HCT116 (cell line): ENCODE measurements at regions not wholly inside any gene's neighbourhood (a gene's known extent, or its start where the extent isn't known, plus 50 kb on each side); places are given as distances from the start of the nearest gene placed in this dataset.

ENCODE experiments used
- ATAC-seq: fragments of 200-7000 bp; cut with Tn5 transposase; 2 replicates; pipeline ENCODE4 v1.9.1; 2020; ENCODE audit warnings: mild to moderate bottlenecking, moderate library complexity
- BruUV-seq: library from RNA; stranded (reverse); fragments of 400-500 nt; replicated peaks from 2 replicates; lab custom pipeline; 2021; lab: Mats Ljungman, UMichigan
- CTCF ChIA-PET: fragments of 300-600 bp; sonication (Branson Sonifier 250); formaldehyde crosslinking; loops from one replicate; lab custom pipeline; 2021; ENCODE audit warnings: antibody characterized with exemption; lab: Charles Lee
- POLR2A ChIA-PET: fragments of 300-600, 350-600 bp; sonication (Branson Sonifier 250); formaldehyde crosslinking; loops from one replicate; lab custom pipeline; 2021; ENCODE audit warnings: antibody characterized with exemption; lab: Charles Lee
- RAD21 ChIA-PET, 2 experiments: fragments of 300-600 bp; sonication (Branson Sonifier 250); formaldehyde crosslinking; loops; one replicate each; lab custom pipeline; 2023; ENCODE audit warnings: low total read pairs in 2 of 2; ENCODE audit not compliant: uncharacterized antibody in 2 of 2, unreplicated experiment in 2 of 2, low non-redundant PET in 1 of 2; lab: Charles Lee
- DNase-seq: peaks from one replicate; pipeline ENCODE4 v3.0.0-alpha.2; 2010; ENCODE audit warnings: low read depth, low spot score
- H2AFZ ChIP-seq: fragments of 200-600 bp; shearing (Covaris generic), sonication (generic); 2 replicates; pipeline ENCODE4 v1.6.1; 2017; ENCODE audit warnings: low read depth, mixed run types, mixed read lengths, antibody characterized with exemption, low read length; ENCODE audit not compliant: poor library complexity, severe bottlenecking
- H3K27ac ChIP-seq: 2 replicates; pipeline ENCODE4 v1.5.1; 2012; ENCODE audit warnings: low read depth, low read length
- H3K27me3 ChIP-seq: fragments of 200-600 bp; sonication (generic); 2 replicates; pipeline ENCODE4 v1.6.1; 2016; ENCODE audit warnings: mixed run types, low read length, mixed read lengths; ENCODE audit not compliant: insufficient read depth
- H3K36me3 ChIP-seq, 2 experiments: fragments of 200-500 bp in 1 of 2; fragments of 200-600 bp in 1 of 2; sonication (Bioruptor generic) in 1 of 2; sonication (generic) in 1 of 2; 2 replicates each; pipeline versions ENCODE4 v1.5.1 to v1.6.1; 2014 to 2016; ENCODE audit warnings: low read length in 2 of 2, inconsistent platforms in 1 of 2, mixed read lengths in 1 of 2, mixed run types in 1 of 2; ENCODE audit not compliant: insufficient read depth in 2 of 2, control insufficient read depth in 1 of 2
- H3K4me1 ChIP-seq, 2 experiments: fragments of 200-600 bp in 1 of 2; sonication (generic) in 1 of 2; 2 replicates each; pipeline versions ENCODE4 v1.5.1 to v1.6.1; 2012 to 2017; ENCODE audit warnings: low read length in 2 of 2, inconsistent platforms in 1 of 2, mild to moderate bottlenecking in 1 of 2, mixed read lengths in 1 of 2, mixed run types in 1 of 2, moderate library complexity in 1 of 2; ENCODE audit not compliant: insufficient read depth in 2 of 2, control insufficient read depth in 1 of 2
- H3K4me2 ChIP-seq: fragments of 200-600 bp; sonication (generic); 2 replicates; pipeline ENCODE4 v1.6.1; 2017; ENCODE audit warnings: mixed run types, low read length, mixed read lengths
- H3K4me3 ChIP-seq, 2 experiments: fragments of 200-600 bp in 1 of 2; sonication (generic) in 1 of 2; replicated peaks in 1 of 2; 2 replicates each; pipeline ENCODE4 v1.5.1; 2011 to 2016; ENCODE audit warnings: low read length in 2 of 2, control low read depth in 1 of 2, low read depth in 1 of 2, mild to moderate bottlenecking in 1 of 2, mixed read lengths in 1 of 2, mixed run types in 1 of 2
- H3K79me2 ChIP-seq: fragments of 200-600 bp; sonication (generic); 2 replicates; pipeline ENCODE4 v1.6.1; 2017; ENCODE audit warnings: mild to moderate bottlenecking, mixed run types, low read length, moderate library complexity, mixed read lengths; ENCODE audit not compliant: insufficient read depth
- H3K9ac ChIP-seq: fragments of 200-600 bp; sonication (generic); 2 replicates; pipeline ENCODE4 v1.6.1; 2016; ENCODE audit warnings: low read length, mixed read lengths
- H3K9me2 ChIP-seq: fragments of 200-600 bp; sonication (generic), shearing (Covaris generic); 2 replicates; pipeline ENCODE4 v1.6.1; 2017; ENCODE audit warnings: mixed run types, mild to moderate bottlenecking, moderate library complexity; ENCODE audit not compliant: insufficient read depth
- H3K9me3 ChIP-seq, 2 experiments: fragments of 200-500 bp in 1 of 2; fragments of 200-600 bp in 1 of 2; sonication (Bioruptor generic) in 1 of 2; sonication (generic) in 1 of 2; 2 replicates each; pipeline ENCODE4 v1.6.1; 2014 to 2017; ENCODE audit warnings: low read length in 2 of 2, mixed read lengths in 2 of 2, inconsistent platforms in 1 of 2, low read depth in 1 of 2, mild to moderate bottlenecking in 1 of 2, mixed run types in 1 of 2, moderate library complexity in 1 of 2; ENCODE audit not compliant: control insufficient read depth in 1 of 2, insufficient read depth in 1 of 2
- H4K20me1 ChIP-seq: fragments of 200-600 bp; sonication (generic), shearing (Covaris generic); 2 replicates; pipeline ENCODE4 v1.6.1; 2017; ENCODE audit warnings: mixed run types, mild to moderate bottlenecking, moderate library complexity; ENCODE audit not compliant: insufficient read depth
- CBX3 ChIP-seq: IDR thresholded peaks from 2 replicates; pipeline ENCODE4 v1.6.1; 2012; ENCODE audit warnings: low read depth
- CEBPB ChIP-seq: IDR thresholded peaks from 2 replicates; pipeline ENCODE4 v1.6.1; 2012; ENCODE audit warnings: low read depth
- EGR1 ChIP-seq: IDR thresholded peaks from 2 replicates; pipeline ENCODE4 v1.6.1; 2012; ENCODE audit warnings: low read depth
- ELF1 ChIP-seq: IDR thresholded peaks from 2 replicates; pipeline ENCODE4 v1.6.1; 2012; ENCODE audit warnings: low read depth, borderline replicate concordance
- EZH2 ChIP-seq: fragments of 200-600 bp; sonication (generic); IDR thresholded peaks from 2 replicates; pipeline ENCODE4 v1.6.1; 2017; ENCODE audit warnings: antibody characterized with exemption, mixed run types
- EZH2phosphoT487 ChIP-seq: fragments of 200-600 bp; IDR thresholded peaks from 2 replicates; pipeline ENCODE4 v1.6.1; 2018; ENCODE audit warnings: antibody characterized with exemption, borderline replicate concordance
- POLR2A ChIP-seq: IDR thresholded peaks from 2 replicates; pipeline ENCODE4 v1.7.0; 2011; ENCODE audit warnings: borderline replicate concordance; ENCODE audit not compliant: insufficient read depth, insufficient read length; ENCODE audit errors: extremely low read depth
- POLR2AphosphoS5 ChIP-seq: IDR thresholded peaks from 2 replicates; pipeline ENCODE4 v1.6.1; 2011; ENCODE audit warnings: mild to moderate bottlenecking, low read depth, low read length, moderate library complexity
- SRF ChIP-seq: IDR thresholded peaks from 2 replicates; pipeline ENCODE4 v1.6.1; 2012; ENCODE audit warnings: low read depth
- TCF7L2 ChIP-seq: IDR thresholded peaks from 2 replicates; pipeline ENCODE4 v1.7.0; 2011; ENCODE audit warnings: borderline replicate concordance, inconsistent platforms; ENCODE audit not compliant: insufficient read depth, insufficient read length; ENCODE audit errors: extremely low read depth
- YY1 ChIP-seq: IDR thresholded peaks from 2 replicates; pipeline ENCODE4 v1.6.1; 2011; ENCODE audit warnings: low read length, low read depth, moderate library complexity, mild to moderate bottlenecking; ENCODE audit not compliant: insufficient replicate concordance; ENCODE audit errors: extremely low read depth
- ZFX ChIP-seq: fragments of 450-650 bp; IDR thresholded peaks from 2 replicates; pipeline ENCODE4 v1.6.1; 2017
- ZNF274 ChIP-seq: fragments of 200-500 bp; sonication (Bioruptor generic); IDR thresholded peaks from 2 replicates; pipeline ENCODE4 v1.6.1; 2014; ENCODE audit warnings: mild to moderate bottlenecking, low read depth, low read length, inconsistent platforms
- intact Hi-C: fragments of 100-400 bp; cut with micrococcal nuclease; formaldehyde crosslinking; loops from 2 replicates; pipeline ENCODE4 v1.10.0; 2022
- TF ChIP-seq, protein P1 (sequence below), 3 experiments: fragments of 200-600 bp in 1 of 3; sonication (generic) in 1 of 3; IDR thresholded peaks in 2 of 3; conservative IDR thresholded peaks in 1 of 3; 2 replicates each; pipeline ENCODE4 v1.5.1; 2012 to 2017; ENCODE audit warnings: low read depth in 2 of 3, low read length in 2 of 3, antibody characterized with exemption in 1 of 3, borderline replicate concordance in 1 of 3, control low read depth in 1 of 3, mild to moderate bottlenecking in 1 of 3, mixed read lengths in 1 of 3, mixed run types in 1 of 3, moderate library complexity in 1 of 3; ENCODE audit not compliant: insufficient read depth in 1 of 3
- TF ChIP-seq, protein P2 (sequence below): IDR thresholded peaks from 2 replicates; pipeline ENCODE4 v1.6.1; 2012
- TF ChIP-seq, protein P3 (sequence below): IDR thresholded peaks from 2 replicates; pipeline ENCODE4 v1.6.1; 2012; ENCODE audit warnings: low read depth
- TF ChIP-seq, protein P4 (sequence below): IDR thresholded peaks from 2 replicates; pipeline ENCODE4 v1.6.1; 2012

DNA sequence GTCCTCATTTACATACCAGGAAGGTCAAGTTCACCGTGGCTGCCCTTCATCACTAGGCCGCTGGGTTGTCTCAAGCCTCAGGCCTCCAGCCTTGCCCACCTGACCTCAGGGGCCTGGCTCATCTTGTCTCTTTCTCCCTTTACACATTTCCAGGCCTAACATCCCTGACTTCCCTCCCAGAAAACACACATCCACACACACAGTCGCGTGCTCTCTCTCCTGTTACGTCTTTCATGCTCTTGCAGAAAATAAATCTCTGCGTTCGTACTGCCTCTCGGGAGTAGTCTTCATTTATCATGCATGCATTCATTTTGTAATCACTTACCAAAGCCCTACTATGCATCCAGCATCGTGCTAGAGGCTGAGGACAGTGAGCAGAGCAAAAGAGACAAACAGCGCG is 220.0 kb upstream of the PWP1 start:
- H3K4me2 ChIP-seq, result no peak overlapping the region

DNA sequence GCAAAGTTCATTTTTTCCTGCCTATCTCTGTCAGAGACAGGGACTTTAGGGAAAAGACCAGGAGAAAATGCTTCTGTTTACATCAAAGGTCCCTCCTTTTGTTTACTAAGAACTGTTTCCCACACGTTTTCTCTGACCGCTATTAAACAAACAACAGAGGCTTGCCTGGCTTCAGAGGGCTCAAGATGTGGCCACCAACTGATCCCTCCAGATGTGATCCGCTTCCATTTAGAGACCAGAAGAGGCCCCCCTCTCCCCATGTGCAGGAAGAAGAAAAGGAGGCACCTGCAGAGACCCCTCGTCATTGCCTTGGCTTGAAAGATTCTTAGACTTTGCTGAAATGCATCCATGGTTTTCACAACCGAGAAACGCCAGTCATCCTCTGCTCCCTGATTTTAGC is 217.9 kb upstream of the PWP1 start:
- Histone ChIP-seq H3K27me3 (no peaks in the 10 kb centered on the region), H3K4me3 (no peak overlapping the region), H3K9me2 (no peaks in the 10 kb centered on the region), H3K9me3 (no peaks in the 10 kb centered on the region), H4K20me1 (no peaks in the 10 kb centered on the region), H3K4me2 (no peak overlapping the region), H3K36me3 (no peaks in the 10 kb centered on the region), H2AFZ (no peak overlapping the region)
- BruUV-seq, result no TSS peak
- intact Hi-C loops, result no loop called here
- DNase-seq, result no peak
- ChIA-PET POLR2A (no interaction called here), CTCF (no interaction called here), RAD21 (no interaction called here)
- TF ChIP-seq TCF7L2, result no peak
- no peak for TF ChIP-seq EGR1
- TF ChIP-seq, protein P1, sequence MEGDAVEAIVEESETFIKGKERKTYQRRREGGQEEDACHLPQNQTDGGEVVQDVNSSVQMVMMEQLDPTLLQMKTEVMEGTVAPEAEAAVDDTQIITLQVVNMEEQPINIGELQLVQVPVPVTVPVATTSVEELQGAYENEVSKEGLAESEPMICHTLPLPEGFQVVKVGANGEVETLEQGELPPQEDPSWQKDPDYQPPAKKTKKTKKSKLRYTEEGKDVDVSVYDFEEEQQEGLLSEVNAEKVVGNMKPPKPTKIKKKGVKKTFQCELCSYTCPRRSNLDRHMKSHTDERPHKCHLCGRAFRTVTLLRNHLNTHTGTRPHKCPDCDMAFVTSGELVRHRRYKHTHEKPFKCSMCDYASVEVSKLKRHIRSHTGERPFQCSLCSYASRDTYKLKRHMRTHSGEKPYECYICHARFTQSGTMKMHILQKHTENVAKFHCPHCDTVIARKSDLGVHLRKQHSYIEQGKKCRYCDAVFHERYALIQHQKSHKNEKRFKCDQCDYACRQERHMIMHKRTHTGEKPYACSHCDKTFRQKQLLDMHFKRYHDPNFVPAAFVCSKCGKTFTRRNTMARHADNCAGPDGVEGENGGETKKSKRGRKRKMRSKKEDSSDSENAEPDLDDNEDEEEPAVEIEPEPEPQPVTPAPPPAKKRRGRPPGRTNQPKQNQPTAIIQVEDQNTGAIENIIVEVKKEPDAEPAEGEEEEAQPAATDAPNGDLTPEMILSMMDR (IDR thresholded peaks at IDR 0.05 in 2 of 3, conservative IDR thresholded peaks at IDR 0.05 in 1 of 3; ENCODE audit: borderline replicate concordance in 1 of 3, insufficient read depth in 1 of 3, low read depth in 2 of 3, low read length in 2 of 3), result no peak
- TF ChIP-seq CBX3, result no peak
- TF ChIP-seq, protein P2, sequence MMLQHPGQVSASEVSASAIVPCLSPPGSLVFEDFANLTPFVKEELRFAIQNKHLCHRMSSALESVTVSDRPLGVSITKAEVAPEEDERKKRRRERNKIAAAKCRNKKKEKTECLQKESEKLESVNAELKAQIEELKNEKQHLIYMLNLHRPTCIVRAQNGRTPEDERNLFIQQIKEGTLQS, result no peak
- TF ChIP-seq, protein P3, sequence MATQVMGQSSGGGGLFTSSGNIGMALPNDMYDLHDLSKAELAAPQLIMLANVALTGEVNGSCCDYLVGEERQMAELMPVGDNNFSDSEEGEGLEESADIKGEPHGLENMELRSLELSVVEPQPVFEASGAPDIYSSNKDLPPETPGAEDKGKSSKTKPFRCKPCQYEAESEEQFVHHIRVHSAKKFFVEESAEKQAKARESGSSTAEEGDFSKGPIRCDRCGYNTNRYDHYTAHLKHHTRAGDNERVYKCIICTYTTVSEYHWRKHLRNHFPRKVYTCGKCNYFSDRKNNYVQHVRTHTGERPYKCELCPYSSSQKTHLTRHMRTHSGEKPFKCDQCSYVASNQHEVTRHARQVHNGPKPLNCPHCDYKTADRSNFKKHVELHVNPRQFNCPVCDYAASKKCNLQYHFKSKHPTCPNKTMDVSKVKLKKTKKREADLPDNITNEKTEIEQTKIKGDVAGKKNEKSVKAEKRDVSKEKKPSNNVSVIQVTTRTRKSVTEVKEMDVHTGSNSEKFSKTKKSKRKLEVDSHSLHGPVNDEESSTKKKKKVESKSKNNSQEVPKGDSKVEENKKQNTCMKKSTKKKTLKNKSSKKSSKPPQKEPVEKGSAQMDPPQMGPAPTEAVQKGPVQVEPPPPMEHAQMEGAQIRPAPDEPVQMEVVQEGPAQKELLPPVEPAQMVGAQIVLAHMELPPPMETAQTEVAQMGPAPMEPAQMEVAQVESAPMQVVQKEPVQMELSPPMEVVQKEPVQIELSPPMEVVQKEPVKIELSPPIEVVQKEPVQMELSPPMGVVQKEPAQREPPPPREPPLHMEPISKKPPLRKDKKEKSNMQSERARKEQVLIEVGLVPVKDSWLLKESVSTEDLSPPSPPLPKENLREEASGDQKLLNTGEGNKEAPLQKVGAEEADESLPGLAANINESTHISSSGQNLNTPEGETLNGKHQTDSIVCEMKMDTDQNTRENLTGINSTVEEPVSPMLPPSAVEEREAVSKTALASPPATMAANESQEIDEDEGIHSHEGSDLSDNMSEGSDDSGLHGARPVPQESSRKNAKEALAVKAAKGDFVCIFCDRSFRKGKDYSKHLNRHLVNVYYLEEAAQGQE, result no peak
- no peak for TF ChIP-seq SRF
- no peak for TF ChIP-seq POLR2A
- TF ChIP-seq CEBPB, result no peak
- no peak for TF ChIP-seq YY1
- TF ChIP-seq, protein P4, sequence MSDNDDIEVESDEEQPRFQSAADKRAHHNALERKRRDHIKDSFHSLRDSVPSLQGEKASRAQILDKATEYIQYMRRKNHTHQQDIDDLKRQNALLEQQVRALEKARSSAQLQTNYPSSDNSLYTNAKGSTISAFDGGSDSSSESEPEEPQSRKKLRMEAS, result no peak
- no peak for TF ChIP-seq POLR2AphosphoS5
- no peak for TF ChIP-seq EZH2
- TF ChIP-seq ZFX, result no peak
- no peak for TF ChIP-seq ELF1
- no peak for TF ChIP-seq EZH2phosphoT487
- TF ChIP-seq, all 23 proteins: peak for 0
- H3K79me2 ChIP-seq, result no peaks in the 10 kb centered on the region
- H3K9ac ChIP-seq, result no peak overlapping the region
- H3K4me1 ChIP-seq, result no peaks in the 10 kb centered on the region
- ATAC-seq, result no peak
- no peak overlapping the region for H3K27ac ChIP-seq

More for the DNA sequence above, 220.0 kb upstream of the PWP1 start:
- H3K36me3 ChIP-seq, result no peaks in the 10 kb centered on the region
- no peak for DNase-seq
- TF ChIP-seq YY1 (no peak), EZH2 (no peak), ZNF274 (no peak)
- TF ChIP-seq, all 23 proteins: peak for 0
- ChIA-PET CTCF (no interaction called here), POLR2A (no interaction called here), RAD21 (no interaction called here)
- no peak overlapping the region for H3K9ac ChIP-seq
- H3K9me2 ChIP-seq, result no peaks in the 10 kb centered on the region
- ATAC-seq, result no peak
- no peak overlapping the region for H2AFZ ChIP-seq
- no peaks in the 10 kb centered on the region for H3K4me1 ChIP-seq
- no peaks in the 10 kb centered on the region for H3K27me3 ChIP-seq
- H3K79me2 ChIP-seq, result no peaks in the 10 kb centered on the region
- no peaks in the 10 kb centered on the region for H3K9me3 ChIP-seq
- intact Hi-C loops, result no loop called here
- no peak overlapping the region for H3K27ac ChIP-seq
- no TSS peak for BruUV-seq
- H4K20me1 ChIP-seq, result no peaks in the 10 kb centered on the region
- no peak overlapping the region for H3K4me3 ChIP-seq
